ENCODE measurements at regions not wholly inside any gene's neighbourhood (a gene's known extent, or its start where the extent isn't known, plus 50 kb on each side); places are given as distances from the start of the nearest gene placed in this dataset.

DNA sequence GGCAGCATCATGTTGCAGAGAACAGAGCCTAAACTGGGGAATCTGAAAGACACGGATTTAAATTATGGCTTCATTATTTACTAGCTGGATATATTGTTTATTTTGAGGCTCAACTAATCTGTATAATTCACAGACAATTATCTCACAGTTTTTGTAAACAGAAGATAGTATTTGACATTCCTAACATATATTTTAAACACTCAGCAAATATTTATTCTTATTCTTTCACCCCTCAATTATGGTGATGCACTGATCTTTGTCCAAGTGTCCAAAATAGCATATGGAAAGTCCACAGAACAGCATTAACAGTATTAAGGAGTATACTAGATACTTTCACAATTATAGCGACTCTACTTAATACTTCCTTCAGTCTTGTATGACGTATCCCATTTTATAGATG is 257.0 kb downstream of the ADGRG6 start:
- no peak for DNase-seq (ENCODE audit: low read depth in 1 of 2, low spot score in 1 of 2)

DNA sequence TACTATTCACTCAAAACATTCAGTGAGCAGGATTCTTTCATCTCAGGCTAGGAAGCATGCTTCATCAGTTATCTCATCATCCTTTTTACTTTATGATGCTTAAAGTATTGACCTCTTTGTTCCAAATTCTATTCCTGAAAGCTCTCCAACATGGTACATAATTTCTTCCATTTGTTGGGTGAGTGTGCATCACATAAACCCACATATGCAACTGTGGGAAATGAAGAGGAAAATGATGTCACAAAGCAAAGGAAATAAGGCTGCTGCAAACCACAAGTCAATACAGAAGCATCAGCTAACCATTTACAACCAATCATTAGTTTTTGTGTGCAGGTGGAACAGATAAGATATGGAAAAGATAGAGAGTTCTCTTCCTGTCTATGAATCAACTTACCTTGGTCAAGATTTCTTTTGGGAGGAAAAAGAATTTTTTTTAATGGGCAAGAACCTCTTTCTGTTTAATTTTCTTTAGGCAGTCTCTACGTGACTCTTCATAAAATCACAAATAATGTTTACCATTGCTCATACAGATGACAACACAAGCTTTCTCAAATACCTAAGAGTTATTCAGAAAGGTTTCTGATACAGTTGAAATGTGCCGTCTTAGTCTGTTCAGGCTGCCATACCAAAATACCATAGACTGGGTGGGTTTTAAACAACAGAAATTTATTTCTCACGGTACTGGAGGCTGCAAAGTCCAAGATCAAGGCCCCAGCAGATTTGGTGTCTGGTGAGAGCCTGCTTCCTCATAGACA is 259.9 kb downstream of the ADGRG6 start:
- DNase-seq (ENCODE audit: low read depth in 1 of 2, low spot score in 1 of 2) = no peak

DNA sequence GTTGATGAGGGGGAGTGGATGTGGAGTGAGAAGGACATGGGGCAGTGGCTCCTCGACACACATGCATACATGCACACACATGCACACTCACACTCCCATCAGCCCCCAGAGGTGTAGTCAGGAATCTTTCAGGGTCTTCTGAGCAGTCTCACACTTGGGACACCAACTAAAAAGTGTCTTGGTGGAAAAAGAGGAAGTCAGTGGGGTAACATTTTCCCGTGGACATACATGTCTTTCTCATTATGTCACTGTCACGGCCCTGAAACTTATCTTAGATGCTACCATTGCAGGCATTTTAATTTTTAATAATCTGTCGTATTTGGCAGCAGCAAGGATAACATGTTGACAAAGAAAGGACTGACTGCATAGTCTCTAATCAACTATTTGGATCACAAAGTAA is 261.1 kb downstream of the ADGRG6 start:
- no peak for DNase-seq (ENCODE audit: low read depth in 1 of 2, low spot score in 1 of 2)

DNA sequence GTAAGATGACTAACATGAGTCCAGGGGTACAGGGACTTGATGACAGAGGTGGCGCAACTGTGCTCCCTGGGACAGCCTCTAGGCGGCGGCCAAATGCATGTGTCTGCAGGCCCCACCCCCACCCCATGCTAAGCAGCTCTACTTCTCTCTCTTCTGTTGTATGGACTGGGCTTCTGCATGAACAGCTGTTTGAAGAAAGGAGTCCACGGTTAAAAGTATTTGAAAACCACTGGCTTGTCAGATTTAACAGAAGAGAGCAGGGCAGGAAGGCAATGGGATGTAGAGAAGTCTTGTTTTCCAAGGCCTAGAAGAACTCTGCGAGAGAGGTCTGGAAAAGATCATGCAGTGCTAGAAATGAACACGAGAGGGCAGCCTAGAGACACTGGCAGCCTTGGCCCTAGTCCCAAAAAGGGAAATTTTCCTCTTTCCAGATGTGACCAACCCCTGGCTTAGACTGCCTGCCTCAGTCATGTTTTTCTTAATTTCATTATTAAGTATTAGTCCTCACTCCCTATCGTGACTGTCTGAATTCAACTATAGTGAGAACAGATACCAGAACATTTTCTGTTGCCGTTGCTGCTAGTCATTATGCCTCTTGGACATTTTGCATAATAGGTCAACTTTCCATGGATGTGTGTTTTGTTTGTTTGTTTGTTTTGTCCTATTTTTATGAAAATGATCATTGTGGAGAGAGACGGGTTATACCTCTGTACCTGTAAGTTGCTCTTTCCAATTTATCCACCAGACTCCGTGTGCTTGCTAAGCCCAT is 265.0 kb downstream of the ADGRG6 start:
- no peak for DNase-seq (ENCODE audit: low read depth in 1 of 2, low spot score in 1 of 2)

DNA sequence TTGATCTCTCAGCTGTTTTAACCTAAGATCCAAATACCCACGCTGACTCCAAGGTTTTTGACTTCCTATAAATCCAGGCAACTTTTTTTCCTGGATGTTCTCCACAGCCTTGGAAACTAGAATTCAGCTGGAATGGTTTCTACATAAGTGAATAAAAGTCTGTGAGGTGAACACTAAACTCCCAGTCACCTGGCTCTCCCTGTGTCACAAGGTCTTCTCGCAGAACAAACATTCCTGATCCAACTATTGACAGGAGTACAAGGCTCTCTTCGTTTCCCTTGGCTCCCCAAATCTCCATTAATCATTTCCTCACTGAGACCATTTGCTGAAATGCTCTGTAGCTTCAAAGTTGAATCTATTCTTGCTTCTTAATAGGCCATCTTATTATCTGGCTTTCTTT is 265.7 kb downstream of the ADGRG6 start:
- DNase-seq (ENCODE audit: low read depth in 1 of 2, low spot score in 1 of 2) = no peak

DNA sequence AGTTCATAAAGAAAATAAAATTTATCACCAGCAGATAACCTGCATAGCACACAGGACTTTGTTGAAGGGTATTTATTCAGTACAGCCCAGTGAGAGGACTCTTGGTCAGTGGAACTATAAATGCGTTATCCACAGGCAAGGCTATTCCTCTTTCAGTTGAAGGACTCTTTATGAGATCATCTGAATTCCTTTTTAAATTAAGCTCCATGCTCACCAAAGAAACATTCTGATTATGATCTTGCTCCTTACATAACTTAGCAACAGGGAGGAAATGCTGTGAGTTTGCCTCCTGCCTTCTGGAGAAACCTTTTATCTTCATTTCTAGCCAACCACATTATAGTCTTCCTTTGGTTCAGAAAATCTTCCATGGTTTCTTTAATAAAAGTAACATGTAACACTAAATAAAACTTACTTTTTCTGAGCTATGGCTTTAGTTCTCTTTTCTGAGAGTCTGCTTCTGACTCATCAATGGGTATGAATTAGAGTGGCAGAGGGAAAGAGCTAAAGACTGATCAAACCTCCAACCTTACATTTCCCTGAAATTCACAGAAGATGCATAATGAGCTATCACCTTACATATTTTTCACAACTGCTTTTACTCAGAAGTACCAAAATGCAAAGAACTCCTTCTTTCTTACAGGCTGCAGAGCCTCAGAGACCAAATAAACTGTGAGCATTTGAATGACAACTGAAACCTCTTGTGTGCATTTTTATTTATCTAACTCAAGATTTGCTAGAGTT is 267.2 kb downstream of the ADGRG6 start:
- DNase-seq (ENCODE audit: low read depth in 1 of 2, low spot score in 1 of 2) = no peak

DNA sequence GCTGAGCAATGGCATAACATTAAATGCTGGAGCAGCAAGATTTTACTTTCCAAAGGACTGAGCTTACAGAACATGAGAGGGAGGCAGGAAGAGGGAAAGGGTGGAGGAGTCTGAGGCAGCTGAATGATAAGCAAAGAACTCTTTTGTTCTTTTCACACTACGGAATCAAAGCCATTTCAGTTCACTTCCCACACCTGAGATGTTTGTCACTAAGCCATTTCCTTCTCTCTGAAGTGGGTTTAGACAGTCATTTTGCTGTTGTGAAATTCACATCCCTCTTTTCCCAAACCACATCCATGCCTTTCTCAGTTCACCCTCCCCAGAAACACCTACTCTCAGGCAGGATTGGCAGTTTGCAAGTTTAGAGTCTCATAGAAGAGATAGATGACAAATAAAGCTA is 267.9 kb downstream of the ADGRG6 start:
- no peak for DNase-seq (ENCODE audit: low read depth in 1 of 2, low spot score in 1 of 2)

DNA sequence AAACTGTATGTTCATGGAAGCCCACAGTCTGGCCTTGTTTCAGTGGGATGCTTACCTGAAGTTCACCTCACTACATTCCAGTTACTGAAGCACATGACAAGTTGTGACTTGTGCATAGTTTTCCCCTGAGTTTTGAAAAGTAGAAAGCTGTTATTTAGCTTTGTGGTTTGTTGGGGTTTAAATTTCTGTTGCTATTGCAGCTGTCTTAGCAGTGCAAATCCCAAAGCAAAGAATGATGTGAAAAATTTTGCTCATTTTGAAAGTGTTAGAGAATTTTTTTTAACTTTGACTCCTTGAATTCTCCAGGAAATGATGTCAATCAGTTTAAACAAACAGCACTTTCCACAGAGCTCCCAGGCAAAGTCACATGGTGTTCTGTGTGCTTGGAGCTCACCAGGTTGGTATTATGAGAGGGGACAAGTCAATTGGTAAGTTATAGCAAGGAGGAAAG is 268.4 kb downstream of the ADGRG6 start:
- DNase-seq (ENCODE audit: low read depth in 1 of 2, low spot score in 1 of 2) = no peak

DNA sequence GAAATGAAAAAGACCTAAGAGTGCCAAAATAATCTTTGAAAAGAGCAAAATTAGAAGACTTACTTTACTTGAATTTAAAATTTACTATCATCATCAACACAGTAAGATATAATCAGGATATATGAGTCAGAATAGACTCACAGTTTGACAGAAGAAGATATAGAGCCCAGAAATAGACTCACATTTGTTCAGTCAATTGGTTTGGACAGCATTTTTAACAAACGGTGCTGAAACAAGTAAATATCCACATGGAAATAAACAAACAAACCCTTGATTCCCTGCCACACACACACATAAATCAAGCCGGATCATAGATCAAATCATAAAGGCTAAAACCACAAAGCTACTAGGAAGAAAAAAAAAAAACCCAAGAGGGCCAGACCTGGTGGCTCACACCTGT is 291.1 kb downstream of the ADGRG6 start:
- no peak for DNase-seq (ENCODE audit: low read depth in 1 of 2, low spot score in 1 of 2)

DNA sequence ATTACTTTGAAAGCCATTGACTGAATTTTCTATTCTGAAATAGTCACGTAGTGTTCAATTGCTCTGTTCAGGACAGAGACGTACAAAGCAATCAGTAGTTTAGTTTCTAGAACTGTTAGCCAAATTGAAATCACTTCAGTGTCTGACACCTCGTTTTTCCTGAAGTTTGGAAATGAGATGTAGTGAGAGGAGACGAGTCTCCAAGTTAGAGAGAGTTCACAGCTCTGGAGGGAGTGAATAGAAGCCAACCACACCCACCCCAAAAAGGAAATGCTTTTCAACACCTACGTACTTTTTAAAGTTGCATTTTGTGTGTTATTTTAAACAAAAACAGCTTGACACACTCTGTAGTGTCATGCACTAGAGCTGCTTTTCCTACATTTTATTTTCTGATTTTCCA is 296.0 kb downstream of the ADGRG6 start:
- DNase-seq (ENCODE audit: low read depth in 1 of 2, low spot score in 1 of 2) = no peak

DNA sequence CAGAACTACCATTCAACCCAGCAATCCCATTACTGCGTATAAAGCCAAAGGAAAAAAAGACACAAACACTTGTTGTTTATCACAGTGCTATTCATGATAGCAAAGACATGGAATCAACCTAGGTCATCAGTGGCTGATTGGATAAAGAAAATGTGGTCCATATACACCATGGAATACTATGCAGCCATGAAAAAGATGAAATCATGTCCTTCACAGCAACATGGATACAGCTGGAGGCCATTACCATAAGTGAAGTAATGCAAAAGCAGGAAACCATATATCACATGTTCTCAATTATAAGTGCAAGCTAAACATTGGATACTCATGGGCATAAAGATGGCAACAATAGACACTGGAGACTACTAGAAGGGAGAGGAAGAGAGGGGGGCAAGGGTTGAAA is 299.6 kb downstream of the ADGRG6 start:
- no peak for DNase-seq (ENCODE audit: low read depth in 1 of 2, low spot score in 1 of 2)

DNA sequence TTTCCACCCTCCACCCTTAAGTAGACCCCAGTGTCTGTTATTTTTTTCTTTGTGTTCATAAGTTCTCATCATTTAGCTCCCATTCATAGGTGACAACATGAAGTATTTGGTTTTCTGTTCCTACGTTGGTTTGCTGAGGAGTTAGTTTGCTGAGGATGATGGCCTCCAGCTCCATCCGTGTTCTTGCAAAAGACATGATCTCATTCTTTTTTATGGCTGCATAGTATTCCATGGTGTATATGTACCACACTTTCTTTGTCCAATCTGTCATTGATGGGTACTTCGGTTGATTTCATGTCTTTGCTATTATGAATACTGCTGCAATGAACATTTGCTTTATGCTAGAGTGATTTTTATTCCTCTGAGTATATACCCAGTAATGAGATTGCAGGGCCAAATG is 301.2 kb downstream of the ADGRG6 start:
- no peak for DNase-seq (ENCODE audit: low read depth in 1 of 2, low spot score in 1 of 2)

DNA sequence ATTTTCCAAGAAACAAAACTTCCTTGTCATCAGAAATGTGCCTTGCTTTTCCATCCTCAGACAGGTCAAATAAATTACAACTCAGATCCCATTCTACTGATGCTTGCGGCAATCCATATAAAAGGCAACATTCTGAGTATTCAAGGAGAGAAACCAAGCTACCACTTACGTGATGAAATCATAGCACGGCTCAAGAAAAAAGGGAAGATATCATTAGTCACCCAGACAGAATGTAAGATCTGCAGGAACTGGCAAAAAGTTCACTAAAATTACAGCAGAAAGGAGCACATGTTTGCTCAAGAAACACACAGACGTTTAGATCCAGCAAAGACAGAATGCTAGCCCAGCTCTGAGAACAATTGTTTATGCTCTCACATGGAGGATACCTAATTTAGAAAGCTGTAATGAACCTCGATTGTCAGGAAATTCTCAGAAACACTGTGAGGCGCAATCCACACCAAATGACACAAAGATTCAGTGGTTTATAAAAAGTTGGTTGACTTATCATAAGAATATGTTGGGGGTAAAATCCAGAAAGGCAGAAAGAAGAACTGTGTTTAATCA is 304.2 kb downstream of the ADGRG6 start:
- DNase-seq (ENCODE audit: low read depth in 1 of 2, low spot score in 1 of 2) = no peak

DNA sequence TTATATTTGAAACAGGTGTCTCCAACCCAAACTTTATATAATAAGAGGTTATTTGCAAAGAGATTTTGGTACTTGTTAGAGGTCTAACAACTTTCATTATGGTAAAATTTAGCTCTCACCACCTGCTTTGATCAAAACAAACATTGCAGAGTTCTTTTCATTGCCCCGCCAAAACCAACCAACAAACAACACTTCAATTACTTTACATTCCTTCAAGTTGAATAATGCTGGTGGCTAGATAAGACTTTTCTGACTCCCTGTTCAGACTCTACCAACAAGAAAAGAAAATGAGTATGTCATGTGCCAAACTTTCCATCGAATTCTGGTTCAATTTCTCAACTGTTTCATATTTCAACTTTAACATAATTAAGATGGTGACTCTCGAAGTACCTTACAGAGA is 311.1 kb downstream of the ADGRG6 start:
- DNase-seq (ENCODE audit: low read depth in 1 of 2, low spot score in 1 of 2) = no peak

DNA sequence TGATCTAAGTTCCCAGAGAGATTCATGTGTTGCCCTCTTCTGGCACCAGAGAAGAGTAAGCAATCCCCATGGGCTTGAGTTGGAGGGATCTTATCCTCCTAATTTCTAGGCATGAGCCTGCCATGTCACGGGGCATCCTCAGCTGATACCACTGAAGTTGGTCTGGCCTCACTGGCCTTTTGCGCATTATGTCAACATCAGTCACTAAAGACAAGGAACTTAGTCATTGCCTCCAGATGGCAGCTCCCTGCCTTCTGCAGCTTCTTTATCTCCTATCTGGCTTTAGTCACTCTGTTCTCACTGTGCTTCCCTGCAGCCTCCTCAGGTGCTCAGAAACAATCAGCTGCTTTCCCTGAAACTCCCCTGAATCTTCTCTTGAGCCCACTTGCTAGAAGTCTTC is 312.2 kb downstream of the ADGRG6 start:
- no peak for DNase-seq (ENCODE audit: low read depth in 1 of 2, low spot score in 1 of 2)

DNA sequence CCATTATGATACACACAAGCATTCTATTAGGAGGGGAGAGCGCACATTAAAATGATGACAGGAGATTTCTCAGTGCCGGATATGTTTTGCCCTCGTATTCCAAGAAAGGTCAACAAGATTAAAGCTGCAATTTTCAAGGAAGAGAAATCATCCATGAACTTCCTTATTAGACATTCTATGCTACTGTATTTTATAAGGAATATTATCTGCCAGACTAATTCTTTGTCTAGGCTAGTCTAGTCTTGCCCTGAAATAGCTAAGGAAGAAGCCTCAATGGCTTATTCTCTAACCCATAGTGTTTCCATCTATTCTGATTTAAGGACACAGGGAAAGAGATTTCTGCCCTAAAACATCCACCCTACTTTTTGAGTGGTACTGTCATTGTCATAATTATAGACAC is 315.4 kb downstream of the ADGRG6 start:
- no peak for DNase-seq (ENCODE audit: low read depth in 1 of 2, low spot score in 1 of 2)

DNA sequence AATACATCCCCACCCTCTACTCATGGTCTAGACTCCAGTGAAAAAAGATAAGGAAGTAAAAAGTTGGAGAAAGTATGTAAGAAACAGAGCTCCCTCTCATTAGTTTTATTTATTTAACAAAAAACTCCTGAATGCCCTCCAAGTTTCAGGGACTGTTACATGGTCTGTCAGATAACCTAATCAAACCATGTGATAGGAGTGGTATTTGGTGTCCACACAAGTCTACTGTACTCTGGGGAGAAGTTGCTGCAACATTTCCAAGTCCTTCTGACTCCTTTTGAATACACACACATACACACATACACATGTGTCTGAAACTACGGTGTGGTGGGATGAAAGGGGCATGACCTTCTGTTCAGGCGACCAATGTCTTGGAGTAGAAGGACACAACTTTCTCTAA is 320.0 kb downstream of the ADGRG6 start:
- no peak for DNase-seq (ENCODE audit: low read depth in 1 of 2, low spot score in 1 of 2)

DNA sequence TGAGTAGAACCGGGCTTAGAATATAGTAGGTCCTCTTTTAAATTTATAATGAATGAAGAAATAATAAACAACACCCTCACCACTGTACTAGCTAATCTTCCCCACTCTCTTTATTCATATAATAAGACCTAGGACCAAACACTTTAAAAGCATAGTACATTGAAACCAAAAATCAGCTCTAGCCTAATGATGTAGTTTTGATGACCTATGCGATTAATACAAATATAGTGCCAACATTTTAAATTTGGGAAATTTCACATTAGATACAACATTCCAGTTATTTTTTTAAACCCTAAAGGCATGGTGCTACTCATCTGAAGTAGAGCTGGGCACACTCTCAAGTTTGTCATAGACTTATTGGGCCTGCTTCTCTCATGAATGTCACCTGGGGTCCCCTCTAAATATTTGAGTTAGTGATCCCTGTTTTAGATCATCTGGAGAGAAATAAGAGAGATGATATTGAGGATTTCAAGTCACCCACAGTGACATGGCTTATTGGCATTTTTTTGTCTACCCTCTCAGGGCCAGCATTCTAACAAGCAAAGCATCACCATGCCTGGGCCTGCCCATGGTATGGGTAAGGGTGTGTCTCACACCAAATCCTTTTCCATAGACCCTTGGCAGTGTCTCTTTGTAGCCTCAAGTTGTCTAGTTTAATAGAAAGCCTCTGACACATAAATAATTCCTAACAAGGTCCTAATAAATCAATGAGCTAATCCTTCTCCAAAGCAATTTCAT is 319.8 kb downstream of the HIVEP2 start:
- no peak for DNase-seq (ENCODE audit: low read depth in 1 of 2, low spot score in 1 of 2)

DNA sequence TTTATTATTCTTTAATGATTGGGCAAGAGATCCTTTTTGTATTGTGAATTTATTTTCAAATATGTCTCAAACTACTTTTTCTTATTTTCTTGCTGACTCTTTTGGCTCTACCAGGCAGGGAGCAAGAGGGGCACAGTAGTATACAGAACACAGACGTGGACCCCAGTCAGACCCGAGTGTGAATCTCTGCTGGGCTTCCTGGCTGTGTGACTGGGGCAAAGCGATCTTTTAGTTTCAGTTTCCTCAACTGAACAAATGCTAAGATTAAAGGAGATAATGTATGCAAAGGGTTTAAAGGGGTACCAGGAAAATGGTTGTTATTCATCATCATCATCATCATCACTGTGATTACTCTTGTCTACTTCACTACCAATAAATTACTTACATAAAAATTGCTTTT is 317.5 kb downstream of the HIVEP2 start:
- DNase-seq (ENCODE audit: low read depth in 1 of 2, low spot score in 1 of 2) = no peak

DNA sequence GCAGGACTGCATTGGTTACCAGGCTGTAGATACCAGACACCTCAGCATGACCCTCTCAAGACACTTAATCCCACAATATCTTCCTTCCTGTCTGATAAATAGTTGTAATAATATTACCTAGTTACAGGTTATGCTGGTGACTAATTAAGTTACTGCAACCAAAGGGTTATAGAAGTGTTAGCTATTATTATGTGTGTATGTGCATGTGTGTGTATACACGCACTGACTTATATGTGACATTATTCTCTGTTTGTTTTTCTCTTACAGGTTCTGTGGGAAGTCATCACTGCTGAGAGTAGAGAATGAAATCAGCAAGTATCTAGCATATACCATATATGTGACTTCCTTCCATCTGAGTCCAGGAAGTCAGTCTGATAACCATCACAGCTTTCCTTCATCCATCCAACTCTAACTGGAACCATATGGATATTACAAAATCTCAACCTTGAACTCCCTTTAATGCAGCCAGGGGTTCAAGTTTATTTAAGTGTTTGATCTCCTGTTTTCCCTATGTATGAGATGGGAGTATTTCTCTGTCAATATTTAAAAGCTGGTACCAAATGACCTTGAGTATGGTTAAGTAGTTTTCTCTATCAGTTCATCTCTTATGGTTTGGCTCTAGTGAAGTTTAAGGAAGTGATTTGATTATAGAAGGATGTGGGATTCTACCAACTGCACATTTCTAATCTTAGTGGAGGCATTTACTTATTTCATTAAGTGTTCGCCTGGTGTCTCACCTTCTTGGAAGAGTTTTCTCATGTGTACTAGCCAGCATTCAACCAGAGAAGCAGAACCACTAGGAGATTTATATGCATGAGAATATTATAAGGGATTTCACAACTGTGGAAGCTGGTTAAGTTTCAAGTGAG is 313.2 kb downstream of the HIVEP2 start:
- DNase-seq (ENCODE audit: low read depth in 1 of 2, low spot score in 1 of 2) = no peak
